ENCODE measurements at regions not wholly inside any gene's neighbourhood (a gene's known extent, or its start where the extent isn't known, plus 50 kb on each side); places are given as distances from the start of the nearest gene placed in this dataset.

- DNase-seq (ENCODE audit: low spot score) = no peak
These were observed 380.5 kb upstream of the IGFBP7 start for GRCh38 chr4:57490520-57491255.

GRCh38 chr4:57488366-57489162 lies 378.4 kb upstream of the IGFBP7 start:
- DNase-seq (ENCODE audit: low spot score) = no peak

- DNase-seq (ENCODE audit: low spot score) = no peak
These were observed 365.2 kb upstream of the IGFBP7 start for GRCh38 chr4:57475424-57475823.

GRCh38 chr4:57465321-57466056 lies 355.3 kb upstream of the IGFBP7 start:
- DNase-seq (ENCODE audit: low spot score) = no peak

- DNase-seq (ENCODE audit: low spot score) = no peak
These were observed 352.7 kb upstream of the IGFBP7 start for GRCh38 chr4:57462843-57463242.

GRCh38 chr4:57460967-57461366 lies 350.8 kb upstream of the IGFBP7 start:
- DNase-seq (ENCODE audit: low spot score) = no peak

GRCh38 chr4:57448901-57449300 lies 338.7 kb upstream of the IGFBP7 start:
- no peak for DNase-seq (ENCODE audit: low spot score)

GRCh38 chr4:57448452-57448851 lies 338.3 kb upstream of the IGFBP7 start:
- DNase-seq (ENCODE audit: low spot score) = no peak

GRCh38 chr4:57446266-57446665 lies 336.1 kb upstream of the IGFBP7 start:
- DNase-seq (ENCODE audit: low spot score) = no peak

- no peak for DNase-seq (ENCODE audit: low spot score)
These were observed 335.5 kb upstream of the IGFBP7 start for GRCh38 chr4:57445686-57446085.

GRCh38 chr4:57444671-57445070 lies 334.5 kb upstream of the IGFBP7 start:
- DNase-seq (ENCODE audit: low spot score) = no peak

GRCh38 chr4:57443787-57444186 lies 333.6 kb upstream of the IGFBP7 start:
- no peak for DNase-seq (ENCODE audit: low spot score)

- no peak for DNase-seq (ENCODE audit: low spot score)
These were observed 333.1 kb upstream of the IGFBP7 start for GRCh38 chr4:57443308-57443707.

GRCh38 chr4:57442831-57443291 lies 332.7 kb upstream of the IGFBP7 start:
- peak; percentile 49 for DNase-seq (ENCODE audit: low spot score)

- DNase-seq (ENCODE audit: low spot score) = no peak
These were observed 332.1 kb upstream of the IGFBP7 start for GRCh38 chr4:57442241-57442640.

GRCh38 chr4:57437649-57438048 lies 327.5 kb upstream of the IGFBP7 start:
- no peak for DNase-seq (ENCODE audit: low spot score)

- DNase-seq (ENCODE audit: low spot score) = no peak
These were observed 325.1 kb upstream of the IGFBP7 start for GRCh38 chr4:57435300-57435699.

- DNase-seq (ENCODE audit: low spot score) = no peak
These were observed 320.5 kb upstream of the IGFBP7 start for GRCh38 chr4:57430726-57431125.

GRCh38 chr4:57426779-57427395 lies 316.7 kb upstream of the IGFBP7 start:
- DNase-seq (ENCODE audit: low spot score) = peak; percentile 77

- DNase-seq (ENCODE audit: low spot score) = peak; percentile 35
These were observed 315.4 kb upstream of the IGFBP7 start for GRCh38 chr4:57425610-57426009.

GRCh38 chr4:57424232-57424897 lies 314.2 kb upstream of the IGFBP7 start:
- DNase-seq (ENCODE audit: low spot score) = peak; percentile 66

GRCh38 chr4:57418133-57418532 lies 307.9 kb upstream of the IGFBP7 start:
- DNase-seq (ENCODE audit: low spot score) = no peak

Data from RKO (cell line).